22Rv1 (cell line): ENCODE measurements at regions not wholly inside any gene's neighbourhood (a gene's known extent, or its start where the extent isn't known, plus 50 kb on each side); places are given as distances from the start of the nearest gene placed in this dataset.

Source experiments
- CTCF ChIP-seq: fragments of 450-650 bp; IDR thresholded peaks from 2 replicates; pipeline ENCODE4 v1.5.1; 2017; ENCODE audit warnings: mild to moderate bottlenecking
- ZFX ChIP-seq: fragments of 450-650 bp; IDR thresholded peaks from 2 replicates; pipeline ENCODE4 v1.6.1; 2017; ENCODE audit warnings: antibody characterized with exemption, borderline replicate concordance

GRCh38 chr2:120658770-120659158 lies 76.9 kb upstream of the GLI2 start:
- TF ChIP-seq CTCF (no peak), ZFX (no peak)
